Activated naive CD4-positive, alpha-beta T cell (primary cell): ENCODE measurements at regions not wholly inside any gene's neighbourhood (a gene's known extent, or its start where the extent isn't known, plus 50 kb on each side); places are given as distances from the start of the nearest gene placed in this dataset.
"Not testable (repeated sequence)": the region's sequence is repeated elsewhere in the genome, so short reads cannot be mapped to it uniquely, and the experiment has no call there.

ENCODE experiments used
- DNase-seq, 4 experiments: peaks; one replicate each; lab custom pipeline; 2025; lab: John Stamatoyannopoulos, UW

DNA sequence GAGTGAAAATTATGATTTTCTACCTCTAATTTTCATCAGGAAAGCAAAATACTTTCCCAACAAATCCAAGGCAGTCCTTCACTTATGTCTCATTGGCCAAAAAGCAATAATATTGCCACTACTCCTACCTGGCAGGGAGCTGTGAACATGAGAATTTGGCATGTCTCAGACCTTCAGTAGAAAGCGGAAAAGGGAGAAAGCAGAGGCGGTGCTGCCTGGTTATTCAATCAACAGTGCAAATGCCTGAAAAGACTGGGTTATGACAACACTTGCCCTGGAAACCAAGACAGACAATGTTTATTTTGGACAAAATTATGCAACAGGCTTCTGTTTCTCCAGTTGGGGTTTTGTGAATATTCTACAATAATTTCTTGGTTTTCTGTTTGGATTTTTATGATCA, 194.4 kb downstream of the TAF11L14 start:
- no peak for DNase-seq

DNA sequence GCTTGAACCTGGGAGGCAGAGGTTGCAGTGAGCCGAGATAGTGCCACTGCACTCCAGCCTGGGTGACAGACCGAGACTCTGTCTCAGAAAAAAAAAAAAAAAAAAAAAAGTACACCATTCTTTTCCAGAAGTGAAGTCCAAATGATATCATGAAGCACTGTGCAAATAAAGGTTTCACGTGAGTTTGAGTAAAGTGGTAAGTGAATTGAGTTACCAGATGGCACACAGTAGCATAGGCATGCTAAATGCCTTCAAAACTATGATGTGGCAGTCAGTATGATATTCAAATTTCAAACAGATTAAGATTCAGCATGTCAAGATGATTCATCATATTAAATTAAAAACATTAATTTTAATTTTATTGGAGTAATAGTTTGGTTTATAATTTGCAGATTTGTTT, 195.2 kb downstream of the TAF11L14 start:
- no peak for DNase-seq

DNA sequence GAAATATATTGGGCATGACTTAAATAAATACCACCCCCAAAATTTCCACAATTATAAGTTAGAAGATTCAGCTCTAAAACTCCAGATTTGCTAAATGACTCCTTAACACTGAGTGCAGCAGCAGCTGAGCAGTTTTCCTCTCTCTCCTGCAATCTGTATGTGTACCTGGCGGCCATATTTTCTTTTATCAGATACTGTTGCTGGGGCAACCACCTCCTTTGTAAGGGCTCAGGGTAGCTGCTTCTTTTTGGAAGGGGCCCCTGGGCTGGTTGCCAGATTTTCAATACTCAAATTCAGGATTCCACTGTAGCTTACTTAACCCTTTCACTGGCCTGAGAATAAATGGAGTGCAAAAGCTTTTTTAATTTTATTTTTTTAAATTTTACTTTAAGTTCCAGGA, 197.0 kb downstream of the TAF11L14 start:
- DNase-seq: no peak

DNA sequence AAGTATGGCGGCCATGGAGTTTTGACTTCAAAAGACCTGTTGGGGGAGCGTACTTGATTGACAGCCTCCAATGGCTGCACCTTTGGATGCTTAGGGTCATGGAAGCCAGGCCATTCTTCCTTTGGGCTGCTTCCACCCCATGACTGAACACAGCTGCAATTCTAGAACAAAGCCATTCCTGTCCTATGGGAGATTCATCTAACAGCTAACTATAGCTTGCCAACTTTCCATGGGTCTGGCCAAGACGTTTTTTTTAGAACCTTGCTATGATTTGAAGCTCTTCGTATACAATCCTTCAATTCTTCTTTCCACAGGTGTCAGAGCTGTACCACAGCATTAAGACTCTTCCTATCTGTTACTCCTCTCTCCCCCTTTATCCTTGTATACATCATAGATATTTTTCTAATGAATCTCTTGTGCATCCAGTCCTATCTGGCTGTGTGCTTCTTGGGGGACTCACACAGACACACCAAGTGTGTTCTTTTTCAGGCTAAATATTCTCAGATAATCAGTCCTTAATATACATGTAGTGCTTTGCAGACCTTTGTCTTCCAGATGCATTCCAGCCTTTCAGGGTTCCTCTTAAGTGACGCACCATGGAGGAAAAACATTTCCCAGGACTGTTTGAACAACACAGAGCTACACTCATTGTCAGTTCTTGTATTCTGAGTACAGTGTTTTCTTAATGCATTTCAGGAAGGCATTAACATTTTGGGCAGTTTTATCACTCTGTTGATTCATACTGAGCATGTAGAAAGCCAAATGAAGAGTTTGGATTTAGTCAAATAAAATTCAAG, 198.9 kb downstream of the TAF11L14 start:
- no peak for DNase-seq

DNA sequence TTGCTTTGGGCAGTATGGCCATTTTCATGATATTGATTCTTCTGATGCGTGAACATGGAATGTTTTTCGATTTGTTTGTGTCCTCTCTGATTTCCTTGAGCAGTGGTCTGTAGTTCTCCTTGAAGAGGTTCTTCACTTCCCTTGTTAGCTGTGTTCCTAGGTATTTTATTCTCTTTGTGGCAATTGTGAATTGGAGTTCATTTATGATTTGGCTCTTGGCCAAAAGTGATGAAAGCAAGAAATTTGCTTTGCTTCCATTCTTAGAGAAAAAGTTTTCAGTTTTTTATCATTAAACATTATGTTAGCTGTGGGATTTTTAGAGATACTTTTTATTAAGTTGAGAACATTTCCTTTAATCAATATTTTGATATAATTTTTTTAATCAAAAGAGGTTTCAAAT, 203.5 kb downstream of the TAF11L14 start:
- no peak for DNase-seq

DNA sequence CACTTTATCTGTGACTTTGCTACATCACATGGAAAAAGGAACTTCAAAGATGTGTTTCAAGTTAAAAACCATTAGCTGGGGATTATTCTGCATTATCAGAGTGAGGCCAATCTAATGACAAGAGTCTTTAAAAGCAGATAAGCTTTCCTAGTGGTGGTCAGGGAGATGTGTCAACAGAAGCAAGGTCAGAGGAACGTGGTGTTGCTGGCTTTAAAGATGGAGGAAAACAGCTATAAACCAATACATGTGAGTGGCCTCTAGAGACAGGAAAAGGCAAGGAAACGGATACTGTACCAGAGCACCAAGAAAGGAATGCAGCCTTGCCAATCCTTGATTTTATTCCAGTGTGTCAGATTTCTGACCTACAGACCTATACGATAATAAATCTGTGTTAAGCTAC, 204.2 kb downstream of the TAF11L14 start:
- no peak for DNase-seq

DNA sequence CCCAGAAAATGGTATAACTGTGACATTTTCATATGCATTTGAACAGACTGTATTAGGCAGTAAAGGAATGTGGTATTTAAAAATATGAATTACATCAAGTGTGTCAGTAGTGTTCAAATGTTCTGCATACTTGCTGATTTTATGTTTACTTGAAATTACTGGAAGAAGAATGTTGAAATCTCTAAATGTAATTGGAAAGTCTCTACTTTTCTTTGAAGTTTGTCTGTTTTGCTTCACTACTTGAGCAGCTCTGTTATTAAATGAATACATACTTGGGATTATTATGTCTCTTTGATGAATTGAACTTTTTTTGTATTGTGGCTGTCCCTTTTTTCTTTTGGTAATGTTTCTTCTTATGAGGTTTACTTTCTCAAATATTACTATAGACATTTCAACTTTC, 205.6 kb downstream of the TAF11L14 start:
- no peak for DNase-seq

DNA sequence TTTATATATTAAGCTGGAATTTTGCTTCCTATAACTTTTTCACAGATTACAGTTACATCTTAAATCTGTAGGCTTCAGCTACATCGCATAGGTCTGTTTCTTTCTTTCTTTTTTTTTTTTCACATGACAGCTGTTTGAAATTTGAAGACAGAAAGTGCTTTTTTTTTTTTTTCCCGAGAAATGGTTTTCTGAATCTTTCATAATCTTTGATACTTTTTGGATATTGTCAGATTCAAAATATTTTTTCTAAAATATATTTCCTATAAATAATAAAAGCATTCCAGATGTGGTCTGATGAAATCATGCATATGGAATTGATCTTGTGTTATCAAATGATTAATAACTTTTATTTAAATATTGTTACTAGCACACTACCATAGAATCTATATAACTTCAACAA, 212.2 kb downstream of the TAF11L14 start:
- no peak for DNase-seq

DNA sequence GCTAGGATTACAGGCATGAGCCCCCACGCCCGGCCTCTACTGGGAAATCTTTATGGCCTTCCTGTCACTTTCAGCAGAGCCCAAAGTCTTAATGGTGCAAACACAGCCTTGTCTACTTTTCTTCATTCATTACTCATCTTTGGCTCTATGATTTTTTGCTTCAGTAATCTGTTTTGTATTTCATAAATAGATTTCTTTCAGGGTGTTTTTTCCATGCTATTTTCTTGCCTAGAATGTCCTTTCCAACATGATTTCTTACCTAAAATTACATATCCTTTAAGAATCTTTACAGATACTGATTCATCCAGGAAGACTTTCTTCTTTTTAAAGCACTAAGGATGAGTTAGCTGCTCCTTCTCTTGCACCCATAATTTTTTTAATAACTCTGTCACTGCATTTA, 213.0 kb downstream of the TAF11L14 start:
- no peak for DNase-seq

DNA sequence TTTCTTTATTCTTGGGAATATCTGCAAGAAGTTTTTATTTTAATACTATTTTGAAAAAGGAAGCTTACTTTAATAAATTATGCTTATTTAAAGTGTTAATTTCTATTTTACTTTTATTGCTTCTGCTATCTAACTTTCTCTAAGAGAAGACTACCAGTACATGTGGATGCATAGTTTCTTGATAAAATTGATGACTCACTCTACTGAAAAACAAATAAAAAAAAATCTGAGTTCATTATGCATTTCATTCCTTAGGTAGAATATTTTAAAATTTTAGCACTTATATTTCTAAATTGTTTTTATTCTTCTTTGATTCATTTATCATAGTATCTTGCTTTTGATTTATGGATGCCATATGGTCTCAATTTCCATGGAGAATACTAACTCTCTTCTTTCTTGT, 217.9 kb downstream of the TAF11L14 start:
- no peak for DNase-seq

DNA sequence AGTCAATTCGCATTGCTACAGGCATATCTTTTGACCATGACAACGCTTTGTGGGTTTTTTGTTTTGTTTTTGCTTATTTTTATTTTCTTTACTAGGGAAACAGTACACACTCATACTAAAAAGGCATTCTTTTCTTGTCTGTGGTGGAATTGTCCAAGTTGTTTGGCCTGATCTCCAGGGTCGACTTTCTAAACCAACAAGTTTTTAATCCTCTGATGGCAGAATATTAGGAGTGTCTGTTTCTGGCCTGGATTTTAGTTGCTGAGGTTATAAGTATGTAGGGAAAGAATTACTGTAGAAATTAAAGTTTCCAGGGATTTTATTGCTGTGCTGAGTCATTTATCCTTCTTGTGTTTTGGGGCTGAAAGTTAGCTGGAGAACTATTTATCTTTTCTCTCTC, 218.5 kb downstream of the TAF11L14 start:
- no peak for DNase-seq

DNA sequence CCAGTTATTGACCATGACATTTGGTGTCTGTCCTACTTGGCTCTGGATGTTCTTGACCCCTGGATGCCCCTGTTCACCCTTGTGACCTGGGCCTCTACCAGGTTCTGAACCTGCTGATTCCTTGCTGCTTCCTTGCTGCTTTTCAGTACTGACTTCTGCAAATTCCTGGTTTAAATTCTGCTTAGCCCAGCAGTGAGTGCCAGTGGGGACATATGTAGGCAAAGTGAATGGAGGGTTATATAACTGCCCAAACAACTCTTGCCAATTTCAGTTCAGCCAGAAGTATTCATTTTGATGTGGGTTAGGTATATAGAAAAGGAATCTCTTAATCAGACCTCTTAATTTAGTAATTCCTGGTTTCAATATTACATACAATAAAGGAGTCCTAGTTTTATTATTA, 220.6 kb downstream of the TAF11L14 start:
- DNase-seq: no peak

DNA sequence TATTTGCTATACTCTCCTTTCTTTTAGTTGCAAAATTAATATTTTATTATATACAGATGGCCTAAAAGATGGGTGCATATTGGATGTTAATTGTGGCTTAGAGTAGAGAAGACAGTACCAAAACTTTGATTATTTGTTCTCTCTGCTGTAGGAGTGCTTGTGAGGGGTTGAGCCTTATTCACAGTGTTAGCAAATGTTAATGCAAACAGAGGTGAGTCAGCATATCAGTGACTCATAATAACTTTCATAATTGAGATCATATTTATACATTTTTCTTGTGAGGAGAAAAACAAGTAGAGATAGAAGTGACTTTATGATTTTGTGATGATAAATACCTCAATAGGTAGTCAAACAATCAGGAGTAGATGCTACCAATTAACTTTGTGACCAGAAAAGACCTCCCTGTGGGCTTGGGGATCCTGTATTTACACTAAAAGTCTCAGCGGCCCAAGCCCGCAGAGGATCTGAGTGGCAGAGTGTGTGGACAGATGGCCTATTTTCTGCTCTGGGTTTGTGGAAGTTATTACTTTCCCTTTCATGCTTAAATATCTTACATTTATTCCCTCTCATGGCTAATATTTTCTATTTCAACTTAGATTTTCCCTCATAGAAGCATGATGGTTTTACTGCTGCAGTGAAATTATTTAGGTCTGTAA, 226.5 kb downstream of the TAF11L14 start:
- no peak for DNase-seq

DNA sequence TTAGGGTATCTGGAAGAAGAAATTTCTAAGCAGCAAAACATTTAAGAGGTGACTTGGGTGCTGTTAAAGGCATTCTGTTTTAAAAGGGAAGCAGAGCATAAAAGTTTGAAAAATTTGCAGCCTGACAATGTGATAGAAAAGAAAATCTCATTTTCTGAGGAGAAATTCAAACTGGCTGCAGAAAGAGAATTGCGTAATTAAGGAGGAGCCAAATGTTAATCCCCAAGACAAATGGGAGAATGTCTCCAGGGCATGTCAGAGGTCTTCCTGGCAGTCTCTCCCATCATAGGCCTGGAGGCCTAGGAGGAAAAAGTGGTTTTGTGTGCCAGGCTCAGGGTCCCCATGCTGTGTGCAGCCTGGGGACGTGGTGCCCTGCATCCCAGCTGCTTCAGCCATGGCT, 230.6 kb downstream of the TAF11L14 start:
- DNase-seq: not testable (repeated sequence)

DNA sequence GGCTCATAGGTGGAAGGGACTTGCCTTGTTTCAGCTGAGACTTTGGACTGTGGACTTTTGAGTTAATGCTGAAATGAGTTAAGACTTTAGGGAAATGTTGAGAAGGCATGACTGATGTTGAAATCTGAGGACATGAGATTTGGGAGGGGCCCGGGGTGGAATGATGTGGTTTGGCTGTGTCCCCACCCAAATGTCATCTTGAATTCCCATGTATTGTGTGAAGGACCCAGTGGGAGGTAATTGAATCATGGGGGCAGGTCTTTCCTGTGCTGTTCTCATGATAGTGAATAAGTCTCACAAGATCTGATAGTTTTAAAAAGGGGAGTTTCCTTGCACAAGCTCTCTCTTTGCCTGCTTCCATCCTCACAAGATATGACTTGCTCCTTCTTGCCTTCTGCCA, 231.7 kb downstream of the TAF11L14 start:
- DNase-seq: not testable (repeated sequence)

DNA sequence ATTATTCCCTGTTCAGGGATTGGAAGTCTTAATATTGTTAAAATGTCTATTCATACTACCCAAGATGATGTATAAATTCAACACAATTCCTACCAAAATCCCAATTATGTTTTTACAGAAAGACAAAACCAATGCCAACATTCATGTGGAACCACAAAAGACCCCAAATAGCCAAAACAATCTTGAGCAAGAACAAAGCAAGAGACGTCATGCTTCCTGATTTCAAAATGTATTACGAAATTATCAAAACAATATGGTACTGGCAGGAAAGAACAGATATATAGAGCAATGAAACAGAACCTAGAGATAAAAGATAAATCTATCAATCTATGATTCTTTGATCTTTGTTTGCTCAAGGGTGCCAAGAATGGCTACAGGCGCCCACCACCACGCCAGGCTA, 237.9 kb downstream of the TAF11L14 start:
- no peak for DNase-seq

DNA sequence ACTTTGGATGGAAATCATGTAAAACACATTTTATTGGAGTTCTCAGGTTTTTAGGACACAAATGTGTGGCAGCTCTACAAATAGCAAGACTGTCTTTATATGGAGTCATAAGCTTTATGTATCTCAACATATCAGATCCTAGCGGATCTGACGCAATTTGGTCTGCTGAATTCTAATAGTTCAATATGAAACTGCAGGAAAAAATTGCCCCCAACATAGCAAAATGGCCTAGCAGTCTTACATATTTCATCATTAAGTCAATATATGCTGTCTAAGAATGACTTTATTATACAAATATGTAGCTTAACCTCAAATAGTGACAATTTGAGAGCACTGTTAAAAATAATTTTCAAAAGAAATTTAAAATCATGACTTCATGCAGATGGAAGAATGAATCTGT, 244.3 kb downstream of the TAF11L14 start:
- DNase-seq: no peak

DNA sequence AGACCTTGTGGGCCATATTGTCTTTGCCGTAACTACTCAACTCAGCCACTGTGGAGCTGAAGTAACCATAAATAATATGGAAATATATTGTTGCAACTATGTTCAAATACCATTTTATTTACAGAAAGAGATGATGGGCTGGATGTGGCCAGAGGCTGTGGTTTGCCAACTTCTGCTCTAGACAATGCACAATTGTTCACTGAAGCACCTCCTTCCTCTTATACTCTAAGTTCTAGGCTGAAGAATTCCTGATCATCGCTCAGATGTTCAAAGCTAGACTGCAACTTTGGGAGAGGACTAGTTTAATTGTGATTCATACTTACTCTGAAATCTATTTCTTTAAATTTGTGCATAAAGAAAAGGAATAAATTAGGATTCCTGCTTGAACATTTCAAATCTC, 245.0 kb downstream of the TAF11L14 start:
- no peak for DNase-seq

DNA sequence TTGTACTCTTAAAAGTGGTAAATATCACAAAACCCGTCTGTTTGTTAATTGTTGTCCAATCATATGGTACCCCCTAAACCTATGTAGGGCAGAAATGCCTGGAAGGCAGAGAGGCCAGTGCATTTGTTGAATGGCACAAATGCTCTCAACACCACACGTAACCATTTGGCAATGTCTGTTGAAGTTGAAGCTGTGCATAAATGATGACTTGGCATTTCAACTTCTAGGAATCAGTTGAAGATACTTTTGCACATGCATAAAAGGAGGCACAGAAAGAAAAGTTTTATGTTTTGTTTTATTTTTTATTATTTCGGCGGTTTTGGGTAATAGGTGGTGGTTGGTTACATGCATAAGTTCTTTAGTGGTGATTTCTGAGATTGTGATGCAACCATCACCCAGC, 246.6 kb downstream of the TAF11L14 start:
- no peak for DNase-seq

DNA sequence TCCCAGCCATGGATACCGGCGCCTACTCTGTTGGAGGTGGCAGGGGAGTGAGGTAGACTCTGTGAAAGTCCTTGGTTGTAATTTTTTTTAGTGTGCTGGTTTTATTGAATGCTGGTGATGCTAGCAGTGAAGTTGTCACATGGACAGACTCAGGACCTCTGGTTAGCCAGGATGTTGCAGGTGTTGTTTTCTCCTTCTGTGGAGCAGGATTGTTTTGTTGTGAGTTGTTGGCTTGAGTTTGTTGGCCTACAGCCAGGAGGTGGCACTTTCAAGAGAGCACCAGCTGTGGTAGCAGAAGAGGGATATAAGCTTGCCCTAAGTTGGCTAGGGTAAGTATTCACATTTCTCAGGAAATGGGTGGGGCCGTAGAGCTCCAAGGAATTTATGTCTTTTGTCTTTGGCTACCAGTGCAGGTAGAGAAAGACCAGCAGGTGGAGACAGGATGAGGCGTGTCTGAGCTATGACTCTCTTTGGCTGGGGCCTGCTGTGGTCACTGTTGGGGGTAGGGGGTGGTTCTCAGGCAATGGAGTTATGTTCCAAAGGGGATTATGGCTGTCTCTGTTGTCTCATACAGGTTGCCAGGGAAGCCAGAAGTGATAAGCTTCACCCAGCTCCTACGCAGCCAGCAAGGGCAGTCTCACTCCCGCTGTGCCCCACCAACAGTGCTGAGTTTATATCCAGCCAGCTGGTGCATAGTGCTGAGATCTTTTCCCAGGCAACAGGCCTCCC, 248.7 kb downstream of the TAF11L14 start:
- DNase-seq: no peak

DNA sequence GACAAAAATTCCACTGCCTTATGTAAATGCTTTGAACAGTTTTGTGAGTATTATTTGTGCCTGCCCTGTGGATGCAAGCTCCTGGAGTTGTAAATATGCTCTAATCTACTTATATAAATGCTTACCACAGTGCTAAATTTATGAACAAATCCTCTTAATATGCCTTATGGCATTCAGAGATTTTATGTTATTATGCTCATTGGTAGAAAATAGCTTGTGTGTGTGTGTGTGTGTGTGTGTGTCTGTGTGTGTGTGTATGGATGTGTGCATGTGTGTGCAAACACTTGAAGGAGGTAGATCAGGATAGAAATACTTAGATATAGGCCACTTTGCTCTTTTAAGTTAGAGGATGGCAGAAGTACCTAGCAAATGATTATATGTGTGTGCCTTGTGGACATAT, 253.9 kb downstream of the TAF11L14 start:
- no peak for DNase-seq

DNA sequence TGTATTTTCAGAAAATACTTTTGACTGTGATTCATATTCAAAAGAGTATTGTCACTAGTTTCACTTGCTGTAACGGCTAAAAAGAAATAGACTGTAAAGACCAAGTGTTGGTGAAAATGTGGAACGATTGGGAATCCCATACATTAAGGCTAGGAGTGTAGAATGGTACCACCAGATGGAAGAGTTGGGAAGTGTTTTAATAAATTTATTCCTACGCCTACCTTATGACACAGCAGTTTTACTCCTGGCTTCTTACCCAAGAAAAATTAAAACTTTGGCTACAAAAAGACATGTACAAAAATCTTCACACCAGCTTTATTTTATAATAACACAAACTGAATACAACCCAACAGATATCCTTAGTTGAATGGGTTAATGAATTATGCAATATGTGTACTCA, 256.2 kb downstream of the TAF11L14 start:
- DNase-seq: no peak

DNA sequence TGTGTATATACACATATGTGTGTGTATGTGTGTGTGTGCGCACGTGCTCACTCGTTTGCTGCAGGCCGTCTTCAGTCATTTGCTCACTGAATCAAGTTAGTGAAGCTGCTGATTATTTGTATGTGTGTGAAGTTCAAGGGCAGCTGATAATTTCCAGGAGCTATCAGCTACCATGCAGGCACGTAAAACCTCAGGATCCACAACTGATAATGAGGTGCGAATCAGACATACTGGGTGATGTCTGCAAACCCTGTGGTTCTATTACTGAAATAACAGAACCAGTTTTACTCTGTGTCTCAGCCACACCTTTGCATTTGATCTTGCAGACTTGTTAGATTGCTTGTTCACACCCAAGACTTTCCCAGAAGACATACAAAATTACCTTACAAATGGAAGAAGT, 257.6 kb downstream of the TAF11L14 start:
- DNase-seq: no peak
